Hepatic stellate cell (primary cell): ENCODE measurements at regions not wholly inside any gene's neighbourhood (a gene's known extent, or its start where the extent isn't known, plus 50 kb on each side); places are given as distances from the start of the nearest gene placed in this dataset.
"Not testable (repeated sequence)": the region's sequence is repeated elsewhere in the genome, so short reads cannot be mapped to it uniquely, and the experiment has no call there.

Source experiments
- DNase-seq: peaks from one replicate; pipeline ENCODE4 v3.0.0; 2011; ENCODE audit warnings: low spot score

- no peak for DNase-seq
Measured at GRCh38 chr14:85325134-85326017, 204.6 kb upstream of the FLRT2 start.

- no peak for DNase-seq
Measured at GRCh38 chr14:85332401-85332800, 197.5 kb upstream of the FLRT2 start.

GRCh38 chr14:85333313-85333712 lies 196.6 kb upstream of the FLRT2 start:
- DNase-seq: no peak

GRCh38 chr14:85333841-85334240 lies 196.1 kb upstream of the FLRT2 start:
- DNase-seq: no peak

GRCh38 chr14:85334316-85334715 lies 195.6 kb upstream of the FLRT2 start:
- DNase-seq: no peak

- DNase-seq: no peak
Measured at GRCh38 chr14:85336257-85336656, 193.7 kb upstream of the FLRT2 start.

GRCh38 chr14:85336817-85337216 lies 193.1 kb upstream of the FLRT2 start:
- no peak for DNase-seq

- no peak for DNase-seq
Measured at GRCh38 chr14:85338895-85339294, 191.0 kb upstream of the FLRT2 start.

GRCh38 chr14:85342858-85343607 lies 186.9 kb upstream of the FLRT2 start:
- no peak for DNase-seq

GRCh38 chr14:85344171-85344570 lies 185.8 kb upstream of the FLRT2 start:
- DNase-seq: no peak

- no peak for DNase-seq
Measured at GRCh38 chr14:85344847-85345570, 184.9 kb upstream of the FLRT2 start.

- DNase-seq: no peak
Measured at GRCh38 chr14:85350667-85351066, 179.3 kb upstream of the FLRT2 start.

GRCh38 chr14:85352588-85352987 lies 177.4 kb upstream of the FLRT2 start:
- DNase-seq: not testable (repeated sequence)

- no peak for DNase-seq
Measured at GRCh38 chr14:85357120-85357519, 172.8 kb upstream of the FLRT2 start.

GRCh38 chr14:85358136-85358785 lies 171.7 kb upstream of the FLRT2 start:
- DNase-seq: no peak

GRCh38 chr14:85359505-85359904 lies 170.4 kb upstream of the FLRT2 start:
- no peak for DNase-seq

- DNase-seq: no peak
Measured at GRCh38 chr14:85363358-85363757, 166.6 kb upstream of the FLRT2 start.

GRCh38 chr14:85366226-85366625 lies 163.7 kb upstream of the FLRT2 start:
- no peak for DNase-seq

GRCh38 chr14:85380881-85381280 lies 149.1 kb upstream of the FLRT2 start:
- no peak for DNase-seq

- DNase-seq: no peak
Measured at GRCh38 chr14:85382341-85382740, 147.6 kb upstream of the FLRT2 start.

GRCh38 chr14:85387181-85387580 lies 142.8 kb upstream of the FLRT2 start:
- no peak for DNase-seq

- DNase-seq: no peak
Measured at GRCh38 chr14:85390236-85390635, 139.7 kb upstream of the FLRT2 start.
